ENCODE measurements at regions not wholly inside any gene's neighbourhood (a gene's known extent, or its start where the extent isn't known, plus 50 kb on each side); places are given as distances from the start of the nearest gene placed in this dataset.

GRCh38 chr18:11502368-11502767 lies 107.0 kb upstream of the SLC35G4 start:
- H3K36me3 ChIP-seq: no peaks in the 10 kb centered on the region
- no peak for DNase-seq
- no peaks in the 10 kb centered on the region for H3K9me3 ChIP-seq
- TF ChIP-seq CTCF (IDR thresholded peaks at IDR 0.05): no peak
- TF ChIP-seq POLR2A (IDR thresholded peaks at IDR 0.05): no peak
- intact Hi-C loops (cut with DNase I): no loop called here
- H3K4me3 ChIP-seq (replicated peaks in 1 of 3): no peak overlapping the region
- 59 to 80% methylated on average over 1 of the region's 1 CpG for WGBS, 2 donors
- no peak overlapping the region for H3K27ac ChIP-seq
- no peaks in the 10 kb centered on the region for H3K4me1 ChIP-seq
- H3K27me3 ChIP-seq: no peaks in the 10 kb centered on the region

- WGBS, 2 donors: 80 to 83% methylated on average over 4 of the region's 4 CpGs
- no peaks in the 10 kb centered on the region for H3K36me3 ChIP-seq
- no peaks in the 10 kb centered on the region for H3K27me3 ChIP-seq
- no peak for TF ChIP-seq CTCF (IDR thresholded peaks at IDR 0.05)
- TF ChIP-seq POLR2A (IDR thresholded peaks at IDR 0.05): no peak
- no peak overlapping the region for H3K4me3 ChIP-seq (replicated peaks in 1 of 3)
- no peak for DNase-seq
- H3K9me3 ChIP-seq: no peaks in the 10 kb centered on the region
- H3K27ac ChIP-seq: no peak overlapping the region
- H3K4me1 ChIP-seq: no peaks in the 10 kb centered on the region
- intact Hi-C loops (cut with DNase I): no loop called here
Observed at GRCh38 chr18:11501352-11501751, 108.0 kb upstream of the SLC35G4 start.

- TF ChIP-seq CTCF (IDR thresholded peaks at IDR 0.05): no peak
- no peak for TF ChIP-seq POLR2A (IDR thresholded peaks at IDR 0.05)
- intact Hi-C loops (cut with DNase I): no loop called here
- 66 to 70% methylated on average over 8 of the region's 8 CpGs for WGBS, 2 donors
- Histone ChIP-seq H3K4me3 (replicated peaks in 1 of 3) (no peak overlapping the region), H3K9me3 (no peaks in the 10 kb centered on the region), H3K27me3 (no peaks in the 10 kb centered on the region), H3K27ac (no peak overlapping the region), H3K36me3 (no peaks in the 10 kb centered on the region), H3K4me1 (no peaks in the 10 kb centered on the region)
- no peak for DNase-seq
Observed at GRCh38 chr18:11500153-11501122, 109.0 kb upstream of the SLC35G4 start.

- Histone ChIP-seq H3K4me1 (no peaks in the 10 kb centered on the region), H3K27me3 (no peaks in the 10 kb centered on the region), H3K9me3 (no peaks in the 10 kb centered on the region), H3K36me3 (no peaks in the 10 kb centered on the region), H3K27ac (no peak overlapping the region), H3K4me3 (replicated peaks in 1 of 3) (no peak overlapping the region)
- DNase-seq: no peak
- TF ChIP-seq POLR2A (IDR thresholded peaks at IDR 0.05) (no peak), CTCF (IDR thresholded peaks at IDR 0.05) (no peak)
- WGBS, 2 donors: 84 to 97% methylated on average over 1 of the region's 1 CpG
- intact Hi-C loops (cut with DNase I): no loop called here
Observed at GRCh38 chr18:11498821-11499220, 110.6 kb upstream of the SLC35G4 start.

- TF ChIP-seq CTCF (IDR thresholded peaks at IDR 0.05) (no peak), POLR2A (IDR thresholded peaks at IDR 0.05) (no peak)
- WGBS, 2 donors: 60 to 67% methylated on average over 2 of the region's 2 CpGs
- H3K36me3 ChIP-seq: no peaks in the 10 kb centered on the region
Observed at GRCh38 chr18:11497585-11497984, 111.8 kb upstream of the SLC35G4 start.

More at GRCh38 chr18:11497585-11497984, 111.8 kb upstream of the SLC35G4 start:
- no peaks in the 10 kb centered on the region for H3K4me1 ChIP-seq
- H3K27me3 ChIP-seq: no peaks in the 10 kb centered on the region
- H3K9me3 ChIP-seq: no peaks in the 10 kb centered on the region
- intact Hi-C loops (cut with DNase I): no loop called here
- H3K4me3 ChIP-seq (replicated peaks in 1 of 3): no peak overlapping the region
- H3K27ac ChIP-seq: no peak overlapping the region
- no peak for DNase-seq

All from thyroid gland (tissue), 4 donors.